ENCODE measurements at regions not wholly inside any gene's neighbourhood (a gene's known extent, or its start where the extent isn't known, plus 50 kb on each side); places are given as distances from the start of the nearest gene placed in this dataset.
"Not testable (repeated sequence)": the region's sequence is repeated elsewhere in the genome, so short reads cannot be mapped to it uniquely, and the experiment has no call there.

DNA sequence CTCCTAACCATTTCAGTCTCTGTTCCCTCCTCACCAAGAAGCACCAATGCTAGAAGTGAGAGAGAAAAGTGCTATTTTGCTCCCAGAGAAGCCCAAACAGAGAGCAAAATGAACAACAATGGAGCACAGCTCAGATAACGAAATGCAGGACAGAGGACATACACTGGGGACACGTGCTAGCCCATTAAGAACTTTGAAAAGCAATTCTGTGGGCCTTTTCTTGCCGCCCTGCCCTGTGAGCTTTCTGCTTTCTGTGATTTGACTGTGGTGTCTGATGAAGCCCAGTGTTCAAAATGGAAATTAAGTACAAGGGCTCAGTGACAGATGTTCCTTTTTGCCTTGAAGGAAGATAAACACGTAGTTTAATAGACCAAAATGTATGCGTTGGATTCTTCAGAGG, 130.8 kb downstream of the S1PR1 start:
- no peak for DNase-seq

DNA sequence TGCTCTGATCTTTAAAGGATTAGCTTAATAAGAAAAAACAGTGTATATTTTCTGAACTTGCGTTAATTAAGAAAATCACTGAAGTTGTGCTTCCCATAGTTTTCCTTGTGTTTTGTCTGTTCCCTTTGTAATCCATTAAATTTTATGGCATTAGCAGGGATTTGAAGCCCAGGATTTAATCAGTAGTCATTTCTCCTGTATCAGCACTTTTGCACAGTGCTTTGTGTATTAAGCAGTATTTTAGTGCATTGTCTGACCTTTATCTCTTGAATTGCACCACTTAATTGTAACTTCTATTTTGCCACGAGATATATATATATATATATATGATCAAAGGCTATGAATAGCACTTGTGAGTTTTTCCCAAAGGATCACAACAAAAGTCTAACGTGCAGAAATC, 133.7 kb downstream of the S1PR1 start:
- no peak for DNase-seq

DNA sequence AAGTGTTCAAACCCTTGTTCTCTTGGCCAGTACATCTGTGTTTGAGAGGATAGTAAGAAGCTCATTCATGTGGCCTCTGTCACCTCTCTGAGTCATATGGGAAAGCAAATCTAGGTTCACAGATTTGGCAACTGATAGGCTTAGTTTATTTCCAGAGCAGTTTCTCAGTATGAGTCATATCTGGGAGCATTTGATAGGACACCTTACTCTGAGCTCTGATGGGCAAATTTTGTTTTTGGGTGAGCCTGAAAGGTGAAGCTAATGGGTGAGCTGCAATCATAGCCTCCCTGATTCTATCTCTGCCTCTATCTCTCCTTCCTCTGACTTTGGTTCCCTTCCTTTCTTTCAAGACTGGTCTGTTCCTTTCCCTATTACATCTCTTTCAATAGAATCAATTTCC, 134.4 kb downstream of the S1PR1 start:
- peak in 1 of 3 donors; percentile 28 for DNase-seq

DNA sequence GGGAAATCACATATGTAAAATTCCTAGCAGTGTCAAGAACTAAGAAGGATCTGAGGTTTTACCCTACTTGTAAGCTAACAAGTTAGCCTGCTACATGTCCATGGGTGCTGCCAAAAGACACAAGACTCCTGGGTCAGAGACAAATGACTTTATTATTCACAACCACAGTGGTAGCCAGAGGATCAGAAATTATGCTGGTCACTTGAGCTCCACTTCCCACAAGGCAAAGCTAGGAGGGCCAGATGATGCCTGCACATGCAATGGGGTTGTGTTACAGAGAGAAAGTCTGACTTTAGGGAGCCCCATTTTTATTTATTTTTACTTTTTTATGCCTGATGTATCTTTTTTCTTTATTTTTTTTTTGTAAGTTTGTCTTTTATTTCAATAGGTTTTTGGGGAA, 136.8 kb downstream of the S1PR1 start:
- DNase-seq: no peak

DNA sequence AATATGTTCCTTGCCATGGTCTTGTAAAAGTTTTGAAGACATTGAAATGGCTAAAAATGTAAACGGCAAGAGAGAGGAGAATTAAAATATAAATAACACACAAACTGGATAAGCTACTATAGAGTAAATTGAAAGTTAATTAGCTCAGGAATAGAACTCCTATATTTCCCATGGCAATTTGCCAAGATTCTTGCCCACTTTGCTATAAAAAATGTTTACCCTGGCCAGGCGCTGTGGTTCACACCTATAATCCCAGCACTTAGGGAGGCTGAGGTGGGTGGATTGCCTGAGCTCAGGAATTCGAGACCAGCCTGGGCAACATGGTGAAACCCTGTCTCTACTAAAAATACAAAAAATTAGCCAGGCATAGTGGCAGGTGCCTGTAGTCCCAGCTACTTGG, 138.6 kb downstream of the S1PR1 start:
- not testable (repeated sequence) for DNase-seq

DNA sequence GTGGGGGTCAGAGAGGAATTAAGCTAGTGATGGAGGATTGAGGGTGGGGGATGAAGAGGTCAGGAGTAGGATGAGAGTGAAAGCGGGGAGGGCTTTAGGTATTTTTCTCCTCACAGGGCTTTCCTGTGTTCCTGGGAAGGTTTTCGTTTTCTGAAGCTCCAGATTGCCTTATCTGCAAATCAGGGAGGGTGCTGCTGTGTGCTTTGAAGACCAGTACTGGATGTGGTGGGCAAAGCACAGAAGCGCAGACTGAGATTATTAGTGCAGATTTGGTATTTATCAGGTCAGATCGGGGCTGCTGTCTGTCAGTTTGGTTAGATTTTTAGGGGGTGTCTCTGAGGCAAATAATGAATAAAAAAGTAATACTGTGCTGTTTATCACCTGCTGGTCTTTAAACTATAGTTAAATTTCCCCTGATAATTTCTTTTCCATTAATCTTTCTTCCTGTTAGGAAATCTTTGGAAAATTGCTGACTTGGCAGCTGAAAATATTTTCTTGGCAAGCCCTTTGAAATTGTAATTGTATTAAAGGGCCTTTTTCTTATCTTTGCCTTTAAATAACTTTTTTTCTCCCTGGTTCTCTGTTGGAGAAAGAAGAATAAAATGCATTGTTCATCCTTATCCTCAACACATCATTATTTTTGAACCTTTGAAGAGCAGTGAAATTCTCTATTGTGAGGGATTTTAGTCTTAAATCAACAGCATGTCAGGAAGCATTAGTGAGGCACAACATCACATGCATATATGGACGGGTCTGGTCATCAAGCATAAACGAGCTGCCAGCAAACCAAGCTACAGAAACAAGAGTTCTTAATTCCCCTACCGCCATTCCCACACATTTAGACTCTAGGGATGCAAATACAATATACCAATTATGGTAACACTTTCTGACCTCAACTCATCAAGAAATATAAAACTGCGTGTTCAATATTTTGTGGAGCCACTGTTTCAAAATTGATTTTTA, 139.6 kb downstream of the S1PR1 start:
- no peak for DNase-seq

DNA sequence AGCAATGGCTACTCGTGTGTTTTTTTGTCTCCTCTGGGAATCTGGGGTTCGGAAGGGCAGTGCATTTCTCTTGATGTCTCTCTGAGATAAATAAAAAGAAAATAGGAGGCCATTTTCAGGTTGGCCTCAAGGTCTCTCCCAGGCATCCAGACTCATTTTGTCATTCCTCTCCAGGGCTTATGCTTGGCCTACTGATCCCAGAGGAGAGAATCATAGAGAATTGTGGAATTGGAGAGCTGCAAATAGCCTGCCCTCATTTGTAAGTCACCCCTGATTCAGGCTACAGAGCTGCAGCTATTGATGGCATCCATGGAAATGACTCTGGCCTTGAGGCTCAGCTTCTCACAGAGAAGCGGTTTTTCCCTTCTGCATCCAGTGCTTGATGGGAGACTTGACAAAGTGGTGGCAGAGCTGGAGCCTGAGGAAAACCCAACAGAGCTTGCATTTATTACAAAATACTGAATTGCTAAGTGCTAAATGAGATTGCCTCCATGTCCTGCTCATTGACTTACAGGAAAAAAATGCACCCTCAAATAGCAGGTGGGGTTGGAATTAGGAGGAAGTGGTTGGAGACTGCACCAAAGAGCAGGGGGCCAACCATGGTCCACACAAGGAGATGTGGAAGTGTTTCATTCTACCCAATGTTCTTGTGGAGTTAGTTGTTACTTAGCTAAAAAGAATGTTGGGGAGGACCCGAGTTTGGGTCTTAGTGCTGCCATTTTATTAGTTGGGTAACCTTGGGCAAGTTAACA, 140.4 kb downstream of the S1PR1 start:
- DNase-seq: no peak

DNA sequence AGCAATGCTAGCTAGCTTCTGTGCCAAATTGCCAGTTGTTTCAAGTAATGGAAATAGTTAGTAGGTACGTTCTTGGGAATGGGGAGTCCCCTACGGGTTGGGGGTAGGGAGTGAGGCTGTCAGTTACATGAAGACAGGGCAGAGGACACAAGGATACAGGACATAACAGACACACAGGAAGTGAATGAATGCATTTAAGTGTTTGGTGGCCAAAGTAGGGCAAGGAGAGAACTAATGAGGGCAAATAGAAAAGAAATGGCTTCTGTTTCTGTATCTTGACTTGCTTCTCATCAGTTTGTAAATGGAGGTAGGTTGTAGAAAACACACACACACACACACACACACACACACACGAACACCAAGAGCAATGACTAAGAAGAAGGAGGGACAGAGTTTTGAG, 142.2 kb downstream of the S1PR1 start:
- DNase-seq: no peak

DNA sequence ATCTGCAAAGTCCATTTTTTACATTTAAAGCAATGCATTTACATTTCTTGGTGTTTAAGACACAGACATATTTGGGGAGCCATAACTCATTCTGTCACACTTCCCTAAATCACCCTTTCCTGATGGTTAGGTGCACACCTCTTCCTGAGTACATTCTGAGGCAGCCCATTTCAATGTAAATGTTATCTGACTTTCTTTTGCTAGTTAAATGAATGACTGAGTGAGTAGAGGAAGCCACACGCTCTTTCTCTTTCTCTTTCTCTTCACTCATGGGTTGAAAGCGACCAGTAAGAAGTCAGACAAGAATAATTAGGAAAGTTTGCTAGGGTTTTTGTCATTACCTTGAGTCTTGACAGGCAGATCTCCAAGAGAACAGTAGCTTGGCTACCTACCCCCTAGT, 143.1 kb downstream of the S1PR1 start:
- no peak for DNase-seq

DNA sequence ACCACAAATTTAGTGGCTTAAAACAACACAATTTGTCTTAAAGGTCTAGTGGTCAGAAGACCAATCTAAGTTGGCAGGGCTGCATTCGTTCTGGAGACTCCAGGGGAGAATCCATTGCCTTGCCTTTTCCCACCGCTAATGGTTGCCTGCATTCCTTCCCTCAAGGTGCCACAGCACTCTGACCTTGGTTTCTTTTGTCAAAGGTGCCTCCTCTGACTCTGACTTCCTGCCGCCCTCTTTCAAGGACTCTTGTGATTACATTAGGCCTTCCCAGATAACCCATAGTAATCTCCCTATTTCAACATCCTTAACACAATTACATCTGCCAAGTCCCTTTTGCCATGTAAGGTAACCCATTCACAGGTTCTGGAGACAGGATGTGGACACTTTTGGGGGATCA, 145.3 kb downstream of the S1PR1 start:
- DNase-seq: no peak

DNA sequence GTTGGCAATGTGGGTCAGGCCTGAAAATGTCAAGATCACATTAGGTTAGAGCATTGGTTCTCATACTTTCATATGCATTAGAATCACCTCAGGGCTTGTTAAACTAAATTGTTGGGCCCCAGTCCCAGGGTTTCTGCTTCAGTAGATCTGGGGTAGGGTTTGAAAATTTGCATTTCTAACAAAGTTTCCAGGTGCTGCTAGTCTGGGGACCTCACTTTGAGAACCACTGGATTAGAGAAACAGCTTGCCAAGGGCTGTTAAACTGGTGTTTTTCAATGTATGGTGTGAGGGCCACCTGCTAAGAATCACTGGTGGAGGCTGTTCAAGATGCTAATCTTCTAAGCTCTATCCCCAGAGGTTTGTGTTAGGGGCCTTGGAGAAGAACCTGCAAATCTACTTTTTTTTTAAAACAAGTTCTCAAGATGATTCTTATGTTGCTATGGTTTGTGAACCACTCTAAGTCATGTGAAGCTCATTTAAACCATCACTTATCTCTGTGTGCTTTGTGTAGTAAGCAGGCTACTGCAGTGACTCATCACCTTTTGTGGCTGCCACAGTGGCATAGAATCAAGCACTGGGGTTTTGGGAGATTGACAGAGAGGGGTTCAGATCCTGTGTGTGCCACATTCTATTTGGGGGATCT, 152.2 kb downstream of the S1PR1 start:
- no peak for DNase-seq

DNA sequence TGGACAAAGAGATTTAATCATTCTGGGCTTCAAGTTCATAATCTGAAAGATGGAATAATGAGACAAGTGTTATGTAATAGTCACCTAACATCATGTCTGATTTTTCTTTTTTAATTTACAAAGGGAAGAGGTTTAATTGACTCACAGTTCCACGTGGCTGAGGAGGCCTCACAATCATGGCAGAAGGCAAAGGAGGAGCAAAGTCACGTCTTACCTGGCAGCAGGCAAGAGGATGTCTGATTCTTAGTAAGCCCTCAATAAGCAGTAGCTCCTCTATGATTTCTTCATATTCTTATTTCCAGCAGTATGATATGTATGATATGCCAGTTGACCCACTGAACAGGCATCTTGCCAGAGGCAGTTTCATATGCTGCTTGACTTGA, 152.7 kb downstream of the S1PR1 start:
- DNase-seq: no peak

DNA sequence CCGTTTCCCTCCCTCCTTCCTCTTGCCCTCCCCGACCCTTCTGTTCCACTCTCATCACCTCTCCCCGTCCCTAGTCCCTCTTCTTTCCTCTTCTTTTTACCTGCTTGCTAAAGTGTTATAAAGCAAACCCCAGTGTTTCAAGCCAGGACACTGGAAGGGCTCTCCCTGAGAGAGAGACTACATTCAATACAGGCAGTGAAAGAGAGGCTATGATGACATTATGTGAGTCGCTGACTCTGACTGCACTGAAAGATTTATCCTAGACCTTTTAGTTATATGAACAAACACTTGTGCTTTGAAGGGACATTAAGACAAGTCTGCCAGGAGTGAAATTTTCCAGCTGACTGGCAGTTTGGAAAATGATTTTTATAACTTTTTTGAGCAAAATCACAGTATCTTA, 155.7 kb downstream of the S1PR1 start:
- DNase-seq: no peak

DNA sequence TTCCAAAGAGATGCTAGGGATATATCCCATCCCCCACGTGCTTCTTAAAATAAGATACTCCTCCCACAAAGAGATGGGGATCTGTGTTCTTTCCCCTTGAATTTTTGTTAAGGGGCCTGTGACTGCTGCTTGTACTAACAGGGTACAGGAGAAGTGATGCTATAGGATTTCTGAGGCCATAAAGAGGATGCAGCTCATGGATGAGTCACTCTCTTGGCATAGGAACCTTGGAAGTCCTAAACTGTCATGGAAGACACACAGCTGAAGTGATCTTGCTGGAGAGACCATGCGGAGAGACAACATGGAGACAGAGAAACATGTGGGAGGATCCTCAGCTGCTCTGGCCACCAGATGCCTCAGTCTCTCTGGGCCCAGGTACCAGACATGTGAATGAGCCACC, 157.2 kb downstream of the S1PR1 start:
- DNase-seq: peak in 2 of 3 donors; percentile 4 to 39

DNA sequence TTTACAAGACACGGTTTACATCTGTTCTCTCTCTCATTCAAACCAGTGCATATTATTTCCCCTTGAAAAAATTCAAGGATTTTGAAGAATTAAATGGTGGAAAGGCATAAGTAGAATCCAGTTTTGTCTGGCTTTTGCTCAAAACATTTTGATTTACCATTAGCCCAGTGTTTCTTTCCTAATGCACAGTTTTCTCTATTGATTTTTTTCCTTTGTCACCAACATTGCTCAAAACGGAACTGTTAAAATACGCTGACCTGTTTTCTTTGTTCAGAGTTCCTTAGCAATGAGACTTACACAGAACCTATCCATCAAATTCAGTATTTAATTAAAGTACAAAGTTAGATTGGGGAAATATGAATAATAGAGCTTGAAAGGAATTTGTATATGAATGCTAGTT, 162.4 kb downstream of the S1PR1 start:
- no peak for DNase-seq

DNA sequence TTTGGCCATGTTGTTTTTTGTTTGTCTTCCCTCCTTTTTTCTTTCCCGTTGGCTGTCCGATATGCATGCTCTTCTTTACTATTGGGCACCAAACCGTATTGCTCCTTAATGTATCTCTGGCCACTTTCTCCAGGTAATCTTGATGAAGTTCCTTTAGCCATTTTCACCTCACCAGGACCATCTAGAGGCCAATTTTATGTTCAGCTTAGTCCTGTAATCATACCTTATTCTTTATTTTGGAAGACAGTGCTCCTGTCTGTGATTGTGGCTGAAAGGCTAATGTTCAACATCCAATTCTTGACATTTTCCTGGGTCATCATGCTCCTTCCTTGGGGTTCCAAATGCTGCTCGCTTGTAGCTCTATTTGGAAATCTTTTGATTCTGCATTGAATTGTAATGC, 169.5 kb downstream of the S1PR1 start:
- DNase-seq: no peak

DNA sequence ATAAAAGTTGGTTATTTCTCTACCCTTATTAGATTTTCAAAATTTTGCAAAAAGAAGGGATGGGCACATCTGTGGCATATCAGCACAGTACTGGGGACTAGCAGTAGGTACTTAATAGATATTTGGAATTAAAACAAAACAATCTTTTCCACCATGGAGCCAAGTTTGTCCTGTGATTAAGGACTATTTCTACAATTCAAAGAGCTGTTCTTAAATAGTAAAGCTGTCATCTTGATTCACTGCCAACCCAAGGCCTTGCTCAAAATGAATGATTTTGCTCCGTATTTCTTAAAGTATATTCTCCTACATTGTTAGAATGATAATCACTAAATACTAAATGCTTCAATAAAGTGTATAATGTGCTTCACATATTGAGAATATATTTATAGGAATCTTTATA, 169.9 kb downstream of the S1PR1 start:
- no peak for DNase-seq

DNA sequence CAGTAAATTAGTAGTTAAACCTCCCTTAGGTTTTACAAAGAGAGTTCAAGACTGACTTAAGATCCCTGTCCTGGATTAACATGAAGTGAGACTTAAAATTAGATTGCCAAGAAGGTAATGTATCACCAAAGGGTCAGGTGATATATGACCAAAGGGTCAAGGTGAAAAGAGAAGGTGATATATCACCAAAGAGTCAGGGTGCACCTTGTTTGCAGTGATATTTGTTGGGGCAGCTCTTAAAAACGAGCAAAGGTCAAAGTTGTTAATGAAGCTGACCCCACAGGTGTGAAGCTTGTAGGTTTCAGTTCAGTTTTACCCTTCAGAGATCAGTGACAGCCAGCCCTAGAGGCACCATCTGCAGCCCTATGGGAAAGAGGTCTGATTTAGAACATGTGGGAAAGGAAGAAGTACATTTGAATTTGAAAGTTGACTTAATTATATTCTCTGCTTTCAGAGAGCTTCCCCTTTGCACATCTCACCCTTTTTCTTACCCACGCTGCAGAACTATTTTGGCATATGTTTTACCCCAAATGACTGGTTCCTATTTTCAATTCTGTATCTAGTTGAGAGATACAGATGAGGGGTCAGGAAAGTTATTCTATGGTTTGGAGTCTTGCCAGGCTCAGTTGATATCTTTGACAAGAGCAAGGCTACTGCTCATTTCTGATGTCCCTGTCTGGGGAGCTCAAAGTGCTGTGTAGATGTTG, 170.8 kb downstream of the S1PR1 start:
- no peak for DNase-seq

DNA sequence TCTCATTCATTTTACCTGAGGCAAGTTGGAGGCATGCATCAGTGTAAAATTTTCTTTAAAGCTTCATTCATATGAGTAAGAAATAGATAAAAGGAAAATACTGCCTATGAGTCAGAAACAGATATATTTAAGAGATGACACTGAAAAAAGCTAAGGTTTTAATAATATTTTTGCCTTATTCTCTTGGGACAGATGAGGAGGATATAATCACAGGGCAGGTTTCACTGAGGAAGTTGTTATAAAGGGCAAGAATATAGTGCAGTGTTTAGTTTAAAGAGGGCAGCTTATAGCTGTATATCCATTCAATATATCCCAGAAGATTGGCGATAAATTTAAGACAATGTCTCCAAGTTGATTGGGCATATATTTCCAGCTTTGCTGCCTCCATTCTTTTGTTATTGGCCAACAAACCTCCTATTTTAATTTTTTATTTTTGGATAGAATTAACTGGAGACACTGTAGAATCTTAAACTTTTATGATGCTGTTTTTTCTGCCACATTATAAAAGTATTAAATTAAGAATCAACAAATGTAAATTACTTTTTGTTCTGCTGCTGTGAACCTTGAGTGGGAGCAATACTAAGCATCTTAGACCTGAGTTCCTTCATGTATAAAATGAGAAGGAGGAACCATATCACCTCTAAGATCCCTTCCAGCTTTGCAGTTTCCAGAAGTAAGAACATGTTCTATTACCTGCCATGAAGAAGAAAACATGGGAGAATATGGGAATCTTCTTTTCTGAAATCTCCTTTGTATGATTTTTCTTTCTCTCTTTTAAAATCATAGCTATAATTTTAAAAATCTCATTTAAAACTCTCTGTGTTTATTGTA, 171.6 kb downstream of the S1PR1 start:
- no peak for DNase-seq

DNA sequence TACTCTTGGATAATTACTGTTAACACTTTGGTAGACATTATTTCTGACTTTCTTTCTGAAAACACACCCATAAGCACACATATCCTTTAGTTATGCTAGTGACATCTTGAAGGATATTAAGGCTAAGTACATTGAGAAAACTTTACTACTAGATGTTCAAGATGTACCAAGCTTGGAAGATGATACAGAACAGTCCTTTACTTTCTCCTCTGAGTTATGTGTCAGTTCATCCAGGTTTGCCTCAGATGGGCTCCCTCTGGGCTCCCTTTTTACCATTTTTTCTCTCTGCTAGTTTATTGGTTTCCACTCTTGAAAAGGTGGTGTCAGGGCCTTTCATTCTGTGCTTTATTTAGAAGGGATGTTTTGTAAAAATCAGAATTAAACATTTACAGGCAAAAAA, 172.3 kb downstream of the S1PR1 start:
- no peak for DNase-seq
